ENCODE measurements at regions not wholly inside any gene's neighbourhood (a gene's known extent, or its start where the extent isn't known, plus 50 kb on each side); places are given as distances from the start of the nearest gene placed in this dataset.

DNA sequence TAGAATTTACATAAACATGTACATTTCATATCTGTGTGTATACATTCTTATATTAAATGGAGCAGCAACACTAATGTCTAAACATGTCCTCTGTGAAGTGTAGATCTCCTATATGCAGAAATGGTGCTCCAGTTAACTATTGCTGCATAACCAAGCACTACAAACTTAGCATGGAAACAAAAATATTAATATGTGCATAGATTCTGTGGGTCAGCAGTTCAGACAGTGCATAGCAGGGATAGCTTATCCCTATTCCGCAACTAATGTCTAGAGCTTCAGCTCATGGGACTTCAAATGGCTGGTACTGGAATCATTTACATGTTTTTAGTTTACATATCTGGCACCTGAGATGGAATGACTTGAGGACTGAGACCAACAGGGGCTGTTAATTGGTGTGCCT lies 652.1 kb downstream of the TLE4 start:
- H3K9me1 ChIP-seq (ENCODE audit: control insufficient read depth, extremely low read depth, insufficient read depth, low read length): no peaks in the 10 kb centered on the region
- no peak overlapping the region for H3K4me3 ChIP-seq (ENCODE audit: control insufficient read depth in 2 of 3, extremely low read depth in 1 of 3, insufficient read depth in 2 of 3, low read depth in 1 of 3, low read length in 3 of 3)
- TF ChIP-seq EZH2 (IDR thresholded peaks at IDR 0.05; ENCODE audit: low read length): no peak
- TF ChIP-seq, protein P1, sequence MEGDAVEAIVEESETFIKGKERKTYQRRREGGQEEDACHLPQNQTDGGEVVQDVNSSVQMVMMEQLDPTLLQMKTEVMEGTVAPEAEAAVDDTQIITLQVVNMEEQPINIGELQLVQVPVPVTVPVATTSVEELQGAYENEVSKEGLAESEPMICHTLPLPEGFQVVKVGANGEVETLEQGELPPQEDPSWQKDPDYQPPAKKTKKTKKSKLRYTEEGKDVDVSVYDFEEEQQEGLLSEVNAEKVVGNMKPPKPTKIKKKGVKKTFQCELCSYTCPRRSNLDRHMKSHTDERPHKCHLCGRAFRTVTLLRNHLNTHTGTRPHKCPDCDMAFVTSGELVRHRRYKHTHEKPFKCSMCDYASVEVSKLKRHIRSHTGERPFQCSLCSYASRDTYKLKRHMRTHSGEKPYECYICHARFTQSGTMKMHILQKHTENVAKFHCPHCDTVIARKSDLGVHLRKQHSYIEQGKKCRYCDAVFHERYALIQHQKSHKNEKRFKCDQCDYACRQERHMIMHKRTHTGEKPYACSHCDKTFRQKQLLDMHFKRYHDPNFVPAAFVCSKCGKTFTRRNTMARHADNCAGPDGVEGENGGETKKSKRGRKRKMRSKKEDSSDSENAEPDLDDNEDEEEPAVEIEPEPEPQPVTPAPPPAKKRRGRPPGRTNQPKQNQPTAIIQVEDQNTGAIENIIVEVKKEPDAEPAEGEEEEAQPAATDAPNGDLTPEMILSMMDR (optimal IDR thresholded peaks at IDR 0.05 in 1 of 3, IDR thresholded peaks at IDR 0.05 in 1 of 3, conservative IDR thresholded peaks at IDR 0.05 in 1 of 3; ENCODE audit: extremely low read depth in 1 of 3, insufficient read depth in 2 of 3, low read length in 3 of 3): no peak
- H3K4me2 ChIP-seq (ENCODE audit: control insufficient read depth, extremely low read depth, insufficient read depth, low read depth, low read length): no peak overlapping the region
- H3K4me1 ChIP-seq (ENCODE audit: control insufficient read depth, extremely low read depth, insufficient read depth, low read length): no peaks in the 10 kb centered on the region
- no peak for DNase-seq (ENCODE audit: low read depth, low spot score)
- H3K9me3 ChIP-seq (ENCODE audit: control insufficient read depth, low read depth, low read length): no peaks in the 10 kb centered on the region
- no peak for FAIRE-seq
- dilution Hi-C loops (cut with MboI; ENCODE audit: extremely low pct_ligation_motif_present, low sequenced_read_pairs): no loop called here
- H3K9ac ChIP-seq (ENCODE audit: control insufficient read depth, extremely low read depth, insufficient read depth, low read length): no peak overlapping the region
- H3K79me2 ChIP-seq (ENCODE audit: control insufficient read depth, insufficient read depth, low read length): no peaks in the 10 kb centered on the region
- no peaks in the 10 kb centered on the region for H3K36me3 ChIP-seq (ENCODE audit: control insufficient read depth in 2 of 2, extremely low read depth in 1 of 2, insufficient read depth in 2 of 2, low read length in 2 of 2)
- no peak overlapping the region for H3K27ac ChIP-seq (ENCODE audit: control insufficient read depth, insufficient read depth, low read length)
- no peaks in the 10 kb centered on the region for H4K20me1 ChIP-seq (ENCODE audit: control insufficient read depth, extremely low read depth, insufficient read depth, low read length)
- H2AFZ ChIP-seq (ENCODE audit: control insufficient read depth, low read length): no peak overlapping the region
- no peaks in the 10 kb centered on the region for H3K27me3 ChIP-seq (ENCODE audit: control insufficient read depth, extremely low read depth, insufficient read depth, low read length)

DNA sequence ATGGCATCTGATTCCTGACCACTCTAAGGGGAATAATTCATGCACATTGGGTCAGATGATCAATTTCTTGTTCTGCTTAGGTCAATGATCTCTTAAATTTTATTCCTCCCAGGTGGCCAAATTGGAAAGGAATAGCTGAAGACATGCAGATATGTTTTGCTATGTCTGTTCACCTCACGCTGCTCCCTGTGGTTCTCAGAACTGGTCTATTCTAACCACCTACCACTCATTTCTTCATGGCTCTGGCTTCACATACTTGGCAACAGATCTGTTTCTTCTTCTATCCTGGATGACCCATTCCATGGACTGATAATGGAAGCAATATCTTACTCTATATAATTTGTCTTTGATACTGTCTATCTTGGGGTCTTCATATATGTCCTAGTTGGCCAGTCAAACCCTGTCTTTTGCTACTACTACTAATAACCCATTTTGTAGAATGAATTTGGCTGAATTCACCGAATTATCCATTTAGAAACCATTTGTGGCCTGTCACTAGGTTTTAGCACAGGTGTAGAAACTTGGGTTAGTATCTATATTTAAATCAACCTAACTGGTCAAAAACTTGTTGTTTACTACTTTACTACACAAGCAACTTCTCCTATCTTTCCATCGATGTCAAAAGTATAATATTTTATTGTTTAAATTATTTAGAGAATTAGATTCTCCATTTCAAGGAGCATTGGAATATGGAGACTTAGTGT lies 650.9 kb downstream of the TLE4 start:
- no peak for TF ChIP-seq EZH2 (IDR thresholded peaks at IDR 0.05; ENCODE audit: low read length)
- TF ChIP-seq, protein P1 (optimal IDR thresholded peaks at IDR 0.05 in 1 of 3, IDR thresholded peaks at IDR 0.05 in 1 of 3, conservative IDR thresholded peaks at IDR 0.05 in 1 of 3; ENCODE audit: extremely low read depth in 1 of 3, insufficient read depth in 2 of 3, low read length in 3 of 3): no peak
- DNase-seq (ENCODE audit: low read depth, low spot score) (no peak), FAIRE-seq (no peak)
- H3K36me3 ChIP-seq (ENCODE audit: control insufficient read depth in 2 of 2, extremely low read depth in 1 of 2, insufficient read depth in 2 of 2, low read length in 2 of 2): no peaks in the 10 kb centered on the region
- H3K4me2 ChIP-seq (ENCODE audit: control insufficient read depth, extremely low read depth, insufficient read depth, low read depth, low read length): no peak overlapping the region
- no peak overlapping the region for H3K4me3 ChIP-seq (ENCODE audit: control insufficient read depth in 2 of 3, extremely low read depth in 1 of 3, insufficient read depth in 2 of 3, low read depth in 1 of 3, low read length in 3 of 3)
- H4K20me1 ChIP-seq (ENCODE audit: control insufficient read depth, extremely low read depth, insufficient read depth, low read length): no peaks in the 10 kb centered on the region
- H3K9me1 ChIP-seq (ENCODE audit: control insufficient read depth, extremely low read depth, insufficient read depth, low read length): no peaks in the 10 kb centered on the region
- dilution Hi-C loops (cut with MboI; ENCODE audit: extremely low pct_ligation_motif_present, low sequenced_read_pairs): no loop called here
- no peak overlapping the region for H3K27ac ChIP-seq (ENCODE audit: control insufficient read depth, insufficient read depth, low read length)
- no peaks in the 10 kb centered on the region for H3K79me2 ChIP-seq (ENCODE audit: control insufficient read depth, insufficient read depth, low read length)
- no peaks in the 10 kb centered on the region for H3K4me1 ChIP-seq (ENCODE audit: control insufficient read depth, extremely low read depth, insufficient read depth, low read length)
- H3K9ac ChIP-seq (ENCODE audit: control insufficient read depth, extremely low read depth, insufficient read depth, low read length): no peak overlapping the region
- H3K9me3 ChIP-seq (ENCODE audit: control insufficient read depth, low read depth, low read length): no peaks in the 10 kb centered on the region
- no peaks in the 10 kb centered on the region for H3K27me3 ChIP-seq (ENCODE audit: control insufficient read depth, extremely low read depth, insufficient read depth, low read length)
- no peak overlapping the region for H2AFZ ChIP-seq (ENCODE audit: control insufficient read depth, low read length)
